K562 (cell line): ENCODE measurements at regions not wholly inside any gene's neighbourhood (a gene's known extent, or its start where the extent isn't known, plus 50 kb on each side); places are given as distances from the start of the nearest gene placed in this dataset.
"Not testable (repeated sequence)": the region's sequence is repeated elsewhere in the genome, so short reads cannot be mapped to it uniquely, and the experiment has no call there.

Experiments used
- ATAC-seq: fragments of 200-7000 bp; cut with Tn5 transposase; 3 replicates; pipeline ENCODE4 v1.9.1; 2020; ENCODE audit warnings: moderate library complexity
- BruUV-seq: library from RNA; stranded (reverse); fragments of 400-500 nt; replicated peaks from 2 replicates; lab custom pipeline; 2021; lab: Mats Ljungman, UMichigan
- CTCF ChIA-PET: fragments of 300-600 bp; formaldehyde crosslinking; extraction: SDS; loops from one replicate; lab custom pipeline; 2021; ENCODE audit warnings: low intra/inter-chr PET ratio; lab: Yijun Ruan, JAX
- POLR2A ChIA-PET: fragments of 300-600, 350-650 bp; sonication (Branson Sonifier 250); formaldehyde crosslinking; extraction: SDS; loops from one replicate; lab custom pipeline; 2021; ENCODE audit warnings: antibody characterized with exemption, inconsistent platforms; lab: Yijun Ruan, JAX
- DNase-seq, 4 experiments: peaks; one replicate each; pipeline versions ENCODE4 v3.0.0 to v3.0.0-alpha.2; 2011 to 2018; ENCODE audit warnings: low spot score in 3 of 4, mixed read lengths in 3 of 4; ENCODE audit errors: extremely low read depth in 1 of 4
- FAIRE-seq: peaks from 2 replicates; lab custom pipeline; 2011; peaks lifted over from hg19 to GRCh38; lab: Jason Lieb, UNC
- H2AFZ ChIP-seq: 2 replicates; pipeline ENCODE4 v1.6.0; 2011; ENCODE audit warnings: low read depth, low read length, control low read depth, inconsistent platforms
- H3K27ac ChIP-seq: fragments of 200-600 bp; 3 replicates; pipeline ENCODE4 v1.8.0; 2011; ENCODE audit warnings: low read depth, mild to moderate bottlenecking, control low read depth, inconsistent platforms, low read length, moderate library complexity, mixed read lengths; ENCODE audit errors: extremely low read depth
- H3K27me3 ChIP-seq, 2 experiments: fragments of 300-600 bp in 1 of 2; 2 replicates in 1 of 2; 3 replicates in 1 of 2; pipeline versions ENCODE4 v1.6.0 to v1.8.0; 2011; ENCODE audit warnings: inconsistent platforms in 2 of 2, low read length in 2 of 2, mild to moderate bottlenecking in 1 of 2, mixed read lengths in 1 of 2, moderate library complexity in 1 of 2; ENCODE audit not compliant: control insufficient read depth in 2 of 2, insufficient read depth in 2 of 2
- H3K36me3 ChIP-seq: fragments of 300-600 bp; 3 replicates; pipeline ENCODE4 v1.8.0; 2011; ENCODE audit warnings: mild to moderate bottlenecking, low read length, inconsistent platforms; ENCODE audit not compliant: control insufficient read depth, insufficient read depth
- H3K4me1 ChIP-seq, 2 experiments: fragments of 200-600 bp in 1 of 2; replicated peaks in 1 of 2; 2 replicates in 1 of 2; 3 replicates in 1 of 2; pipeline versions ENCODE4 v1.5.1 to v1.8.0; 2011; ENCODE audit warnings: inconsistent platforms in 2 of 2, low read length in 2 of 2, mild to moderate bottlenecking in 1 of 2, mixed read lengths in 1 of 2, moderate library complexity in 1 of 2; ENCODE audit not compliant: control insufficient read depth in 2 of 2, insufficient read depth in 2 of 2
- H3K4me2 ChIP-seq: 2 replicates; pipeline ENCODE4 v1.6.1; 2011; ENCODE audit warnings: low read length, control low read depth, inconsistent platforms, mixed read lengths; ENCODE audit not compliant: insufficient read depth
- H3K4me3 ChIP-seq: fragments of 200-600 bp; sonication (generic), shearing (Covaris generic); 2 replicates; pipeline ENCODE4 v1.5.1; 2016; ENCODE audit warnings: control low read depth, inconsistent platforms
- H3K79me2 ChIP-seq: fragments of 200-600 bp; 3 replicates; pipeline ENCODE4 v1.8.0; 2011; ENCODE audit warnings: low read length, inconsistent platforms; ENCODE audit not compliant: control insufficient read depth, insufficient read depth
- H3K9ac ChIP-seq, 2 experiments: 2 replicates each; pipeline versions ENCODE4 v1.6.0 to v1.6.1; 2011; ENCODE audit warnings: low read depth in 2 of 2, low read length in 2 of 2, control low read depth in 1 of 2, inconsistent platforms in 1 of 2, mild to moderate bottlenecking in 1 of 2, mixed read lengths in 1 of 2; ENCODE audit not compliant: insufficient read depth in 1 of 2
- H3K9me1 ChIP-seq: one replicate; pipeline ENCODE4 v1.6.0; 2011; ENCODE audit warnings: inconsistent platforms, mild to moderate bottlenecking, low read length, moderate library complexity; ENCODE audit not compliant: control insufficient read depth, insufficient read depth
- H3K9me3 ChIP-seq: replicated peaks from 2 replicates; pipeline ENCODE4 v1.5.1; 2011; ENCODE audit warnings: low read depth, low read length, inconsistent platforms; ENCODE audit not compliant: control insufficient read depth, insufficient read depth
- H4K20me1 ChIP-seq: replicated peaks from 2 replicates; pipeline ENCODE4 v1.6.1; 2011; ENCODE audit warnings: low read length, inconsistent platforms, mixed read lengths; ENCODE audit not compliant: control insufficient read depth, insufficient read depth
- CUX1 ChIP-seq: fragments of 200-800 bp; sonication (Bioruptor generic); IDR thresholded peaks from 2 replicates; pipeline ENCODE4 v1.6.1; 2016; ENCODE audit warnings: missing genetic modification characterization, missing compliant biosample characterization
- NFATC3 ChIP-seq: fragments of 450-650 bp; IDR thresholded peaks from 2 replicates; pipeline ENCODE4 v1.6.1; 2017; ENCODE audit warnings: mild to moderate bottlenecking
- WGBS: fragments of 100-300 bp; shearing (Covaris generic); methylation state at CpG from one replicate; pipeline ENCODE4 v1.1.6; 2016; ENCODE audit warnings: low coverage, mixed read lengths; ENCODE audit not compliant: insufficient coverage; ENCODE audit errors: missing lambda C conversion rate; 5-methylcytosine and 5-hydroxymethylcytosine counted together
- in situ Hi-C: fragments of 300-500 bp; cut with MboI; formaldehyde crosslinking; loops from 4 replicates; pipeline ENCODE4 v1.15.0; 2018; ENCODE audit warnings: inconsistent platforms, mixed read lengths
- intact Hi-C: fragments of 100-400 bp; cut with micrococcal nuclease; formaldehyde crosslinking; loops from 2 replicates; pipeline ENCODE4 v1.14.2; 2022

- TF ChIP-seq CUX1 (CRISPR knock-in tag), result no peak
- no peak for TF ChIP-seq NFATC3
- TF ChIP-seq, all 486 proteins: peak for 0
Observed at GRCh38 chr4:17232566-17233253, 279.2 kb downstream of the QDPR start (continued).

- ATAC-seq, in situ Hi-C loops, intact Hi-C loops, H3K9ac ChIP-seq, H3K27ac ChIP-seq, H4K20me1 ChIP-seq, FAIRE-seq, H3K9me1 ChIP-seq, H2AFZ ChIP-seq, DNase-seq, H3K4me3 ChIP-seq, CTCF ChIA-PET, H3K4me2 ChIP-seq, POLR2A ChIA-PET, H3K27me3 ChIP-seq, H3K36me3 ChIP-seq, H3K9me3 ChIP-seq, H3K79me2 ChIP-seq, BruUV-seq, H3K4me1 ChIP-seq: not testable (repeated sequence)
- WGBS, result 0% methylated on average over 9 of the region's 9 CpGs
Observed at GRCh38 chr4:17231880-17232475, 279.9 kb downstream of the QDPR start.
